Neural cell (in vitro differentiated cells): ENCODE measurements at regions not wholly inside any gene's neighbourhood (a gene's known extent, or its start where the extent isn't known, plus 50 kb on each side); places are given as distances from the start of the nearest gene placed in this dataset.
A peak's percentile ranks its signal among the peaks of the same experiment; 100 is the strongest.
"Not testable (repeated sequence)": the region's sequence is repeated elsewhere in the genome, so short reads cannot be mapped to it uniquely, and the experiment has no call there.

ENCODE experiments used
- H2AFZ ChIP-seq: fragments of 200-600, 300-800 bp; sonication (generic), shearing (Covaris generic); 2 replicates; pipeline ENCODE4 v1.6.0; 2014; ENCODE audit warnings: low read depth, mild to moderate bottlenecking, antibody characterized with exemption, low read length, moderate library complexity
- H3F3A ChIP-seq: fragments of 200-600 bp; shearing (Covaris generic); 2 replicates; pipeline ENCODE4 v1.6.1; 2016; ENCODE audit warnings: mild to moderate bottlenecking, moderate library complexity, mixed read lengths, antibody characterized with exemption, low read length; ENCODE audit not compliant: insufficient read depth, poor library complexity, severe bottlenecking
- H3K27ac ChIP-seq: fragments of 200-600, 300-800 bp; sonication (generic), shearing (Covaris generic); 2 replicates; pipeline ENCODE4 v1.5.1; 2014; ENCODE audit warnings: mild to moderate bottlenecking, low read length, moderate library complexity
- H3K27me3 ChIP-seq: fragments of 300-800, 200-600 bp; sonication (generic), shearing (Covaris generic); 2 replicates; pipeline ENCODE4 v1.6.0; 2014; ENCODE audit warnings: mild to moderate bottlenecking, low read depth, low read length, moderate library complexity; ENCODE audit not compliant: insufficient read depth
- H3K36me3 ChIP-seq: fragments of 300-800, 200-600 bp; sonication (generic), shearing (Covaris generic); 2 replicates; pipeline ENCODE4 v1.5.1; 2014; ENCODE audit warnings: mild to moderate bottlenecking, antibody characterized with exemption, low read length, moderate library complexity; ENCODE audit not compliant: insufficient read depth
- H3K4me2 ChIP-seq: fragments of 300-800, 200-600 bp; sonication (generic), shearing (Covaris generic); 2 replicates; pipeline ENCODE4 v1.6.0; 2014; ENCODE audit warnings: mild to moderate bottlenecking, low read length
- H3K4me3 ChIP-seq: fragments of 300-800, 200-600 bp; sonication (generic), shearing (Covaris generic); 2 replicates; pipeline ENCODE4 v1.5.1; 2014; ENCODE audit warnings: mild to moderate bottlenecking, low read length, moderate library complexity
- H3K79me2 ChIP-seq: fragments of 200-600 bp; shearing (Covaris generic); replicated peaks from 2 replicates; pipeline ENCODE4 v1.6.0; 2014; ENCODE audit warnings: mild to moderate bottlenecking, low read length, moderate library complexity; ENCODE audit not compliant: insufficient read depth
- H3K9ac ChIP-seq: fragments of 300-800, 200-600 bp; sonication (generic), shearing (Covaris generic); 2 replicates; pipeline ENCODE4 v1.6.1; 2016; ENCODE audit warnings: mild to moderate bottlenecking, low read length, mixed read lengths
- H3K9me2 ChIP-seq: fragments of 200-600 bp; shearing (Covaris generic); 2 replicates; pipeline ENCODE4 v1.6.1; 2016; ENCODE audit warnings: mild to moderate bottlenecking, low read length, mixed read lengths; ENCODE audit not compliant: insufficient read depth
- H3K9me3 ChIP-seq: fragments of 200-600, 300-800 bp; sonication (generic), shearing (Covaris generic); 2 replicates; pipeline ENCODE4 v1.6.1; 2016; ENCODE audit warnings: mild to moderate bottlenecking, mixed run types, low read length, moderate library complexity, mixed read lengths
- H4K20me1 ChIP-seq: fragments of 200-600 bp; shearing (Covaris generic); 2 replicates; pipeline ENCODE4 v1.6.1; 2016; ENCODE audit warnings: mild to moderate bottlenecking, mixed run types; ENCODE audit not compliant: insufficient read depth
- EP300 ChIP-seq: fragments of 450-650 bp; conservative IDR thresholded peaks from 2 replicates; pipeline ENCODE4 v1.6.1; 2014; ENCODE audit warnings: antibody characterized with exemption, mild to moderate bottlenecking, moderate library complexity; ENCODE audit not compliant: poor library complexity, severe bottlenecking
- EZH2 ChIP-seq: fragments of 200-600, 300-800 bp; shearing (Covaris generic), sonication (generic); IDR thresholded peaks from 2 replicates; pipeline ENCODE4 v1.6.1; 2014; ENCODE audit warnings: antibody characterized with exemption, low read length, borderline replicate concordance, mild to moderate bottlenecking; ENCODE audit not compliant: insufficient read depth, poor library complexity, severe bottlenecking
- MXI1 ChIP-seq: fragments of 450-650 bp; conservative IDR thresholded peaks from 2 replicates; pipeline ENCODE4 v1.6.1; 2014; ENCODE audit warnings: antibody characterized with exemption, mild to moderate bottlenecking; ENCODE audit not compliant: poor library complexity, severe bottlenecking
- POLR2AphosphoS5 ChIP-seq: IDR thresholded peaks from 2 replicates; pipeline ENCODE4 v1.6.1; 2012
- RAD21 ChIP-seq: fragments of 450-650 bp; conservative IDR thresholded peaks from 2 replicates; pipeline ENCODE4 v1.6.1; 2014; ENCODE audit warnings: antibody characterized with exemption, mild to moderate bottlenecking, moderate library complexity
- SMC3 ChIP-seq: fragments of 450-650 bp; conservative IDR thresholded peaks from 2 replicates; pipeline ENCODE4 v1.6.1; 2014; ENCODE audit warnings: antibody characterized with exemption, mild to moderate bottlenecking, moderate library complexity; ENCODE audit not compliant: poor library complexity
- TAF1 ChIP-seq: IDR thresholded peaks from 2 replicates; pipeline ENCODE4 v1.6.1; 2012; ENCODE audit warnings: low read depth
- TF ChIP-seq, protein P1 (sequence below): fragments of 450-650 bp; IDR thresholded peaks from 2 replicates; pipeline ENCODE4 v1.5.1; 2014; ENCODE audit warnings: antibody characterized with exemption, mild to moderate bottlenecking, moderate library complexity; ENCODE audit not compliant: poor library complexity, severe bottlenecking
- TF ChIP-seq, protein P2 (sequence below): IDR thresholded peaks from 2 replicates; pipeline ENCODE4 v1.6.1; 2012; ENCODE audit warnings: borderline replicate concordance

DNA sequence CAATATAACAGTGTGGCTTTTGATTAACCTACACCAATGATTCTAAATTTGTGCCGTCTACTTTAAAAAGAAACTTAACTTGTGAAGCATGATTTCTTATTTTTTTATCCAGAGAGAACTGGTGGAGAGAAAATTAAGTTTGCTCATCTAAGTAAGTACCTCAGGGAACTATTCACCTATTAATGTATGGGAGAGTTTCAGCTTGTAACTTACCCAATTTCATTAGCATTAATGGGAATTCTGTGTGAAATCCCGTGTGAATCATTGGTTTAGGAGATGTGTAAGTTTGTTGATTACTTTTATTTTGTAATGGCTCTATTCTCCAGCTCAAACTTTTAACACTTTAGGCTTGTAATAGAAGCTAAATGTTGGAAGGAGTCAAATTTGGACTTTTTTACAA lies 1061.5 kb downstream of the TDRD15 start:
- no peaks in the 10 kb centered on the region for H4K20me1 ChIP-seq
- H3K36me3 ChIP-seq = no peaks in the 10 kb centered on the region
- no peak overlapping the region for H3K9ac ChIP-seq
- TF ChIP-seq TAF1 (no peak), EZH2 (no peak), EP300 (no peak)
- H3K4me2 ChIP-seq = no peak overlapping the region
- no peaks in the 10 kb centered on the region for H3K9me2 ChIP-seq
- H2AFZ ChIP-seq = no peak overlapping the region
- H3F3A ChIP-seq = no peaks in the 10 kb centered on the region
- no peaks in the 10 kb centered on the region for H3K79me2 ChIP-seq
- no peaks in the 10 kb centered on the region for H3K9me3 ChIP-seq
- H3K27ac ChIP-seq = no peak overlapping the region
- H3K4me3 ChIP-seq = no peak overlapping the region
- H3K27me3 ChIP-seq = no peaks in the 10 kb centered on the region

DNA sequence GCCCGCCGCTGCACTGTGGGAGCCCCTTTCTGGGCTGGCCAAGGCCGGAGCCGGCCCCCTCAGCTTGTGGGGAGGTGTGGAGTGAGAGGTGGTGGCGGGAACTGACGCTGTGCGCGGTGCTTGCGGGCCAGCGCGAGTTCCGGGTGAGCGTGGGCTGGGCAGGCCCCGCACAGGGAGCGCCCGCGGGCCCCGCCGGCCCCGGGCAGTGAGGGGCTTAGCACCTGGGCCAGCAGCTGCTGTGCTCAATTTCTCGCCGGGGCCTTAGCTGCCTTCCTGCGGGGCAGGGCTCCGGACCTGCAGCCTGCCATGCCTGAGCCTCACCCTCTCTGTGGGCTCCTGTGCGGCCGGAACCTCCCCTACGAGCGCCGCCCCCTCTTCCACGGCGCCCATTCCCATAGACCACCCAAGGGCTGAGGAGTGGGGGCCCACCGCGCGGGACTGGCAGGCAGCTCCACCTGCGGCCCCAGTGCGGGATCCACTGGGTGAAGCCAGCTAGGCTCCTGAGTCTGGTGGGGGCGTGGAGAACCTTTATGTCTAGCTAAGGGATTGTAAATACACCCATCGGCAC lies 1062.6 kb downstream of the TDRD15 start:
- H3K79me2 ChIP-seq, H3K4me3 ChIP-seq, H4K20me1 ChIP-seq, H3K9me2 ChIP-seq, H2AFZ ChIP-seq, H3K9ac ChIP-seq, H3F3A ChIP-seq, H3K9me3 ChIP-seq, H3K4me2 ChIP-seq, H3K27me3 ChIP-seq, H3K27ac ChIP-seq, H3K36me3 ChIP-seq: not testable (repeated sequence)

DNA sequence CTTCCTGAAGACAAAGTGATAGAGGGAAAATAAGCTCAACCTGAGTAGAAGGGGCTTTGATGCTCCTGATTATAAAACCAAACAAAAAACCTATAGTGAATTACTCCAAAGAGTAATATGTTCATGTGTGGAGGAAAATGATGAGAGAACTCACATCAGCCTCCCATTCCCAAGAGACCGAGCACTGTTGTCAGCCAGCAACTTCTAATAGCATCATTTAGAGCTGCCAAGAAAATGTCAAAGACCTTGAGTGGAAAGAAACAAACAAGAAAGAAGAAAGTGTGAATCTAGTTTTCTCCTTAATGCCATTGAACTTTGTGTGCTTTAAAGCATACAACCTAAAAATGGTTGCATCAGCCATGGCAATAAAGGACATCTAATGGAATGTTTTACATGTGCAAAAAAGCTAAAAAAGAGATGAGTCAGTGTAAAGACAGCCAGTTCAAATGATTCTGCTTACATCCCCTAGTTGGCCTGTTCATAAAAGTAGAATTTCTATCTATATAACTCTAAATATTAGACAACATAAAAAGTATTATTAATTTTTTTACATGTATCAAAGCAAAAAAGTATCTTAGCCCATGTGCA lies 1066.2 kb downstream of the TDRD15 start:
- no peak overlapping the region for H3K4me3 ChIP-seq
- H3K4me2 ChIP-seq = no peak overlapping the region
- no peaks in the 10 kb centered on the region for H4K20me1 ChIP-seq
- H3K36me3 ChIP-seq = no peaks in the 10 kb centered on the region
- no peak overlapping the region for H3K27ac ChIP-seq
- H3K9me3 ChIP-seq = no peaks in the 10 kb centered on the region
- H3F3A ChIP-seq = no peaks in the 10 kb centered on the region
- no peak overlapping the region for H3K9ac ChIP-seq
- H2AFZ ChIP-seq = no peak overlapping the region
- H3K27me3 ChIP-seq = no peaks in the 10 kb centered on the region
- no peaks in the 10 kb centered on the region for H3K79me2 ChIP-seq
- H3K9me2 ChIP-seq = no peaks in the 10 kb centered on the region
- TF ChIP-seq EP300 (peak; percentile 66), POLR2AphosphoS5 (peak; percentile 80)
- TF ChIP-seq, protein P1, sequence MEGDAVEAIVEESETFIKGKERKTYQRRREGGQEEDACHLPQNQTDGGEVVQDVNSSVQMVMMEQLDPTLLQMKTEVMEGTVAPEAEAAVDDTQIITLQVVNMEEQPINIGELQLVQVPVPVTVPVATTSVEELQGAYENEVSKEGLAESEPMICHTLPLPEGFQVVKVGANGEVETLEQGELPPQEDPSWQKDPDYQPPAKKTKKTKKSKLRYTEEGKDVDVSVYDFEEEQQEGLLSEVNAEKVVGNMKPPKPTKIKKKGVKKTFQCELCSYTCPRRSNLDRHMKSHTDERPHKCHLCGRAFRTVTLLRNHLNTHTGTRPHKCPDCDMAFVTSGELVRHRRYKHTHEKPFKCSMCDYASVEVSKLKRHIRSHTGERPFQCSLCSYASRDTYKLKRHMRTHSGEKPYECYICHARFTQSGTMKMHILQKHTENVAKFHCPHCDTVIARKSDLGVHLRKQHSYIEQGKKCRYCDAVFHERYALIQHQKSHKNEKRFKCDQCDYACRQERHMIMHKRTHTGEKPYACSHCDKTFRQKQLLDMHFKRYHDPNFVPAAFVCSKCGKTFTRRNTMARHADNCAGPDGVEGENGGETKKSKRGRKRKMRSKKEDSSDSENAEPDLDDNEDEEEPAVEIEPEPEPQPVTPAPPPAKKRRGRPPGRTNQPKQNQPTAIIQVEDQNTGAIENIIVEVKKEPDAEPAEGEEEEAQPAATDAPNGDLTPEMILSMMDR = no peak

DNA sequence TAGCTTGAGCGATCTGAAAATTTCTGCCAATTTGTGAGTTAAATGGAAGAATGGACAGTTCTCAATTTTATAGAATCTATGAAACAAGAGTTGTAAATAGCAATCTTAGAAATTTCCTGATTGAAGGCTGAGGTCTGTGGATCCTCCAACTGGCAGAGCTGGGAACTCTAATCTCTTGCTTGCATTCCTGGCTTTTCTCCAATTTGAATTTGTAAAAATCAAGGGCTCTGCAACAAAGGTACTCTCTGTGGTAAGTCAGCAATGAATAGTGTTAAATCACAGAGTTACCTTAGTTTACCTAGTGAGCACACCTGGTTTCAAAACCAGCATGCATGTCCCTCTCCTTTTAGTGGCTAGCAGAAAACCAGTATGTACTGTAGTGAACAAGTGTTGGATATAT lies 1070.5 kb downstream of the TDRD15 start:
- Histone ChIP-seq H3K27ac (no peak overlapping the region), H3K9me3 (no peaks in the 10 kb centered on the region), H3F3A (no peaks in the 10 kb centered on the region), H4K20me1 (no peaks in the 10 kb centered on the region), H3K9ac (no peak overlapping the region), H3K4me3 (no peak overlapping the region), H3K9me2 (no peaks in the 10 kb centered on the region), H2AFZ (no peak overlapping the region), H3K27me3 (no peaks in the 10 kb centered on the region), H3K36me3 (no peaks in the 10 kb centered on the region), H3K79me2 (no peaks in the 10 kb centered on the region), H3K4me2 (no peak overlapping the region)
- no peak for TF ChIP-seq TAF1
- TF ChIP-seq POLR2AphosphoS5 = no peak
- TF ChIP-seq MXI1 = no peak
- no peak for TF ChIP-seq SMC3
- TF ChIP-seq, protein P1 = no peak
- TF ChIP-seq, protein P2, sequence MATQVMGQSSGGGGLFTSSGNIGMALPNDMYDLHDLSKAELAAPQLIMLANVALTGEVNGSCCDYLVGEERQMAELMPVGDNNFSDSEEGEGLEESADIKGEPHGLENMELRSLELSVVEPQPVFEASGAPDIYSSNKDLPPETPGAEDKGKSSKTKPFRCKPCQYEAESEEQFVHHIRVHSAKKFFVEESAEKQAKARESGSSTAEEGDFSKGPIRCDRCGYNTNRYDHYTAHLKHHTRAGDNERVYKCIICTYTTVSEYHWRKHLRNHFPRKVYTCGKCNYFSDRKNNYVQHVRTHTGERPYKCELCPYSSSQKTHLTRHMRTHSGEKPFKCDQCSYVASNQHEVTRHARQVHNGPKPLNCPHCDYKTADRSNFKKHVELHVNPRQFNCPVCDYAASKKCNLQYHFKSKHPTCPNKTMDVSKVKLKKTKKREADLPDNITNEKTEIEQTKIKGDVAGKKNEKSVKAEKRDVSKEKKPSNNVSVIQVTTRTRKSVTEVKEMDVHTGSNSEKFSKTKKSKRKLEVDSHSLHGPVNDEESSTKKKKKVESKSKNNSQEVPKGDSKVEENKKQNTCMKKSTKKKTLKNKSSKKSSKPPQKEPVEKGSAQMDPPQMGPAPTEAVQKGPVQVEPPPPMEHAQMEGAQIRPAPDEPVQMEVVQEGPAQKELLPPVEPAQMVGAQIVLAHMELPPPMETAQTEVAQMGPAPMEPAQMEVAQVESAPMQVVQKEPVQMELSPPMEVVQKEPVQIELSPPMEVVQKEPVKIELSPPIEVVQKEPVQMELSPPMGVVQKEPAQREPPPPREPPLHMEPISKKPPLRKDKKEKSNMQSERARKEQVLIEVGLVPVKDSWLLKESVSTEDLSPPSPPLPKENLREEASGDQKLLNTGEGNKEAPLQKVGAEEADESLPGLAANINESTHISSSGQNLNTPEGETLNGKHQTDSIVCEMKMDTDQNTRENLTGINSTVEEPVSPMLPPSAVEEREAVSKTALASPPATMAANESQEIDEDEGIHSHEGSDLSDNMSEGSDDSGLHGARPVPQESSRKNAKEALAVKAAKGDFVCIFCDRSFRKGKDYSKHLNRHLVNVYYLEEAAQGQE = no peak
- TF ChIP-seq EP300 = no peak
- TF ChIP-seq EZH2 = no peak
- no peak for TF ChIP-seq RAD21
